ENCODE measurements at regions not wholly inside any gene's neighbourhood (a gene's known extent, or its start where the extent isn't known, plus 50 kb on each side); places are given as distances from the start of the nearest gene placed in this dataset.

DNA sequence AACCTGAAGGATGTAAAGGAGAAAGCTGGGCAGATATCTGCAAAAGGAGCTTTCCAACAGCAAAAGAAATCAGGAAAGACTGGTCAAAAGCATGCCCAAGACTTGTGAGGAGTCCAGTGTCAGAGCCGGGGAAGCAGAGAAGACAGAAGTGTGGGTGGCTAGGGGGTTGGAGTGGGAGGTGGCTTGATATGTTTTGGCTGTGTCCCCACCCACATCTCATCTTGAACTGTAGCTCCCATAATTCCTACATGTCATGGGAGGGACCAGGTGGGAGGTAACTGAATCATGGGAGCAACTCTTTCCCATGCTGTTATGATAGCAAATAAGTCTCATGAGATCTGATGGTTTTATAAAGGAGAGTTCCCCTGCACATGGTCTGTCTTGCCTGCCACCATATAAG lies 84.9 kb downstream of the INHBA start (continued):
- TF ChIP-seq, protein P1, sequence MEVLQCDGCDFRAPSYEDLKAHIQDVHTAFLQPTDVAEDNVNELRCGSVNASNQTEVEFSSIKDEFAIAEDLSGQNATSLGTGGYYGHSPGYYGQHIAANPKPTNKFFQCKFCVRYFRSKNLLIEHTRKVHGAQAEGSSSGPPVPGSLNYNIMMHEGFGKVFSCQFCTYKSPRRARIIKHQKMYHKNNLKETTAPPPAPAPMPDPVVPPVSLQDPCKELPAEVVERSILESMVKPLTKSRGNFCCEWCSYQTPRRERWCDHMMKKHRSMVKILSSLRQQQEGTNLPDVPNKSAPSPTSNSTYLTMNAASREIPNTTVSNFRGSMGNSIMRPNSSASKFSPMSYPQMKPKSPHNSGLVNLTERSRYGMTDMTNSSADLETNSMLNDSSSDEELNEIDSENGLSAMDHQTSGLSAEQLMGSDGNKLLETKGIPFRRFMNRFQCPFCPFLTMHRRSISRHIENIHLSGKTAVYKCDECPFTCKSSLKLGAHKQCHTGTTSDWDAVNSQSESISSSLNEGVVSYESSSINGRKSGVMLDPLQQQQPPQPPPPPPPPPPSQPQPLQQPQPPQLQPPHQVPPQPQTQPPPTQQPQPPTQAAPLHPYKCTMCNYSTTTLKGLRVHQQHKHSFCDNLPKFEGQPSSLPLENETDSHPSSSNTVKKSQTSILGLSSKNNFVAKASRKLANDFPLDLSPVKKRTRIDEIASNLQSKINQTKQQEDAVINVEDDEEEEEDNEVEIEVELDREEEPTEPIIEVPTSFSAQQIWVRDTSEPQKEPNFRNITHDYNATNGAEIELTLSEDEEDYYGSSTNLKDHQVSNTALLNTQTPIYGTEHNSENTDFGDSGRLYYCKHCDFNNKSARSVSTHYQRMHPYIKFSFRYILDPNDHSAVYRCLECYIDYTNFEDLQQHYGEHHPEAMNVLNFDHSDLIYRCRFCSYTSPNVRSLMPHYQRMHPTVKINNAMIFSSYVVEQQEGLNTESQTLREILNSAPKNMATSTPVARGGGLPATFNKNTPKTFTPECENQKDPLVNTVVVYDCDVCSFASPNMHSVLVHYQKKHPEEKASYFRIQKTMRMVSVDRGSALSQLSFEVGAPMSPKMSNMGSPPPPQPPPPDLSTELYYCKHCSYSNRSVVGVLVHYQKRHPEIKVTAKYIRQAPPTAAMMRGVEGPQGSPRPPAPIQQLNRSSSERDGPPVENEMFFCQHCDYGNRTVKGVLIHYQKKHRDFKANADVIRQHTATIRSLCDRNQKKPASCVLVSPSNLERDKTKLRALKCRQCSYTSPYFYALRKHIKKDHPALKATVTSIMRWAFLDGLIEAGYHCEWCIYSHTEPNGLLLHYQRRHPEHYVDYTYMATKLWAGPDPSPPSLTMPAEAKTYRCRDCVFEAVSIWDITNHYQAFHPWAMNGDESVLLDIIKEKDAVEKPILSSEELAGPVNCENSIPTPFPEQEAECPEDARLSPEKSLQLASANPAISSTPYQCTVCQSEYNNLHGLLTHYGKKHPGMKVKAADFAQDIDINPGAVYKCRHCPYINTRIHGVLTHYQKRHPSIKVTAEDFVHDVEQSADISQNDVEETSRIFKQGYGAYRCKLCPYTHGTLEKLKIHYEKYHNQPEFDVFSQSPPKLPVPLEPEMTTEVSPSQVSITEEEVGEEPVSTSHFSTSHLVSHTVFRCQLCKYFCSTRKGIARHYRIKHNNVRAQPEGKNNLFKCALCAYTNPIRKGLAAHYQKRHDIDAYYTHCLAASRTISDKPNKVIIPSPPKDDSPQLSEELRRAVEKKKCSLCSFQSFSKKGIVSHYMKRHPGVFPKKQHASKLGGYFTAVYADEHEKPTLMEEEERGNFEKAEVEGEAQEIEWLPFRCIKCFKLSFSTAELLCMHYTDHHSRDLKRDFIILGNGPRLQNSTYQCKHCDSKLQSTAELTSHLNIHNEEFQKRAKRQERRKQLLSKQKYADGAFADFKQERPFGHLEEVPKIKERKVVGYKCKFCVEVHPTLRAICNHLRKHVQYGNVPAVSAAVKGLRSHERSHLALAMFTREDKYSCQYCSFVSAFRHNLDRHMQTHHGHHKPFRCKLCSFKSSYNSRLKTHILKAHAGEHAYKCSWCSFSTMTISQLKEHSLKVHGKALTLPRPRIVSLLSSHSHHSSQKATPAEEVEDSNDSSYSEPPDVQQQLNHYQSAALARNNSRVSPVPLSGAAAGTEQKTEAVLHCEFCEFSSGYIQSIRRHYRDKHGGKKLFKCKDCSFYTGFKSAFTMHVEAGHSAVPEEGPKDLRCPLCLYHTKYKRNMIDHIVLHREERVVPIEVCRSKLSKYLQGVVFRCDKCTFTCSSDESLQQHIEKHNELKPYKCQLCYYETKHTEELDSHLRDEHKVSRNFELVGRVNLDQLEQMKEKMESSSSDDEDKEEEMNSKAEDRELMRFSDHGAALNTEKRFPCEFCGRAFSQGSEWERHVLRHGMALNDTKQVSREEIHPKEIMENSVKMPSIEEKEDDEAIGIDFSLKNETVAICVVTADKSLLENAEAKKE (CRISPR knock-in tag; IDR thresholded peaks at IDR 0.05) = no peak

- Histone ChIP-seq H3K36me3 (ENCODE audit: insufficient read depth) (no peaks in the 10 kb centered on the region), H3K4me3 (no peak overlapping the region), H3K4me1 (ENCODE audit: insufficient read depth) (no peaks in the 10 kb centered on the region), H3K79me2 (replicated peaks; ENCODE audit: insufficient read depth) (no peaks in the 10 kb centered on the region), H4K20me1 (replicated peaks; ENCODE audit: insufficient read depth) (no peaks in the 10 kb centered on the region), H3K4me2 (no peak overlapping the region), H3K9me2 (ENCODE audit: insufficient read depth) (peaks cover 3% of the 10 kb centered on the region; the same call in 1 of the 2 replicates), H3K27me3 (ENCODE audit: insufficient read depth) (no peaks in the 10 kb centered on the region), H3K27ac (ENCODE audit: low read depth) (no peak overlapping the region), H2AFZ (peak overlapping the region; percentile 43; the same call in 1 of the 2 replicates), H3F3A (replicated peaks; ENCODE audit: low read depth) (no peaks in the 10 kb centered on the region)
- no peak overlapping the region for H3K27ac Mint-ChIP-seq
- H3K36me3 Mint-ChIP-seq (ENCODE audit: low read depth) = no peaks in the 10 kb centered on the region
- ATAC-seq (no peak), DNase-seq (ENCODE audit: low spot score) (no peak)
- no peaks in the 10 kb centered on the region for H3K9me3 Mint-ChIP-seq
- H3K4me1 Mint-ChIP-seq = no peaks in the 10 kb centered on the region
- no peaks in the 10 kb centered on the region for H3K27me3 Mint-ChIP-seq (ENCODE audit: insufficient read depth, low read depth, poor library complexity)
- H3K4me3 Mint-ChIP-seq = no peak overlapping the region
- TF ChIP-seq NANOG (IDR thresholded peaks at IDR 0.05; ENCODE audit: borderline replicate concordance) = no peak
- no peak for TF ChIP-seq CTCF (conservative IDR thresholded peaks at IDR 0.05; ENCODE audit: low read depth in 2 of 2)
- no peak for TF ChIP-seq JUNB (IDR thresholded peaks at IDR 0.05; ENCODE audit: unreplicated experiment)
- TF ChIP-seq REST (IDR thresholded peaks at IDR 0.05; ENCODE audit: unreplicated experiment) = no peak
- TF ChIP-seq ETS1 (IDR thresholded peaks at IDR 0.05) = no peak
- no peak for TF ChIP-seq ZNF331 (CRISPR knock-in tag; IDR thresholded peaks at IDR 0.05; ENCODE audit: low read depth)
- no peak for TF ChIP-seq POLR2AphosphoS5 (IDR thresholded peaks at IDR 0.05; ENCODE audit: low read depth)
- no peak for TF ChIP-seq CREB1 (CRISPR knock-in tag; IDR thresholded peaks at IDR 0.05; ENCODE audit: low read depth)
- TF ChIP-seq EZH2phosphoT487 (IDR thresholded peaks at IDR 0.05; ENCODE audit: unreplicated experiment) = no peak
- TF ChIP-seq STAT1 (IDR thresholded peaks at IDR 0.05; ENCODE audit: unreplicated experiment) = no peak
- TF ChIP-seq EZH2 (IDR thresholded peaks at IDR 0.05; ENCODE audit: low read depth, unreplicated experiment) = no peak
- TF ChIP-seq ZNF114 (CRISPR knock-in tag; IDR thresholded peaks at IDR 0.05) = no peak
Observed at GRCh38 chr7:41612798-41613197, 90.1 kb downstream of the INHBA start.

Measured in GM23338 (cell line).